Bronchial epithelial cell (primary cell): ENCODE measurements at regions not wholly inside any gene's neighbourhood (a gene's known extent, or its start where the extent isn't known, plus 50 kb on each side); places are given as distances from the start of the nearest gene placed in this dataset.
A peak's percentile ranks its signal among the peaks of the same experiment; 100 is the strongest.
"Not testable (repeated sequence)": the region's sequence is repeated elsewhere in the genome, so short reads cannot be mapped to it uniquely, and the experiment has no call there.

Source experiments
- DNase-seq: peaks from one replicate; pipeline ENCODE4 v3.0.0-alpha.2; 2010; ENCODE audit warnings: low read depth
- FAIRE-seq: peaks from 2 replicates; lab custom pipeline; 2011; peaks lifted over from hg19 to GRCh38; lab: Jason Lieb, UNC
- H3K27me3 ChIP-seq: 2 replicates; pipeline ENCODE4 v1.5.1; 2011; ENCODE audit warnings: low read length; ENCODE audit not compliant: control insufficient read depth, insufficient read depth
- H3K36me3 ChIP-seq: 2 replicates; pipeline ENCODE4 v1.5.1; 2011; ENCODE audit warnings: low read length; ENCODE audit not compliant: control insufficient read depth, insufficient read depth
- H3K4me3 ChIP-seq: 2 replicates; pipeline ENCODE4 v1.5.1; 2011; ENCODE audit warnings: mild to moderate bottlenecking, low read depth, low read length, control low read depth
- TF ChIP-seq, protein P1 (sequence below): IDR thresholded peaks from 2 replicates; pipeline ENCODE4 v1.5.1; 2011; ENCODE audit warnings: mild to moderate bottlenecking, moderate library complexity, low read length, control low read depth, inconsistent platforms; ENCODE audit not compliant: insufficient read depth, severe bottlenecking

DNA sequence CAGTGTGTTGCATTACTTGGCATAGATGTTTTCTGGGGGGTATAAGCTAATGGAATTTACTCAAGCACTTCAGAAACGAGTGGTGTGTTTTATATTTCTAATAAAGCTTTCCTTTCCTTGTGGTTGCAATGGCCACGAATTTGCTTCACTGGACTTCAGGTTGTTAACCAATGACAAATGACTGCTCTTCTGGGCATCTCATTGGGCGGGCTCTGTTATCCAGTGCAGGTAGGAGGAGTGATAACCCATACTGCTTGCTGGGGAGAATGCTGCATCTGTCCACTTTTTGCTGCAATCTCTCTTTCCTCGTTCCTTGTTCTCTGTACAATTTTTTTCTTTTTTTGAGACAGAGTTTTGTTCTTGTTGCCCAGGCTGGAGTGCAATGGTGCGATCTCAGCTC is 80.0 kb upstream of the RPH3A start:
- Histone ChIP-seq H3K27me3 (no peaks in the 10 kb centered on the region), H3K36me3 (no peaks in the 10 kb centered on the region), H3K4me3 (no peak overlapping the region)
- DNase-seq (no peak), FAIRE-seq (no peak)
- TF ChIP-seq, protein P1, sequence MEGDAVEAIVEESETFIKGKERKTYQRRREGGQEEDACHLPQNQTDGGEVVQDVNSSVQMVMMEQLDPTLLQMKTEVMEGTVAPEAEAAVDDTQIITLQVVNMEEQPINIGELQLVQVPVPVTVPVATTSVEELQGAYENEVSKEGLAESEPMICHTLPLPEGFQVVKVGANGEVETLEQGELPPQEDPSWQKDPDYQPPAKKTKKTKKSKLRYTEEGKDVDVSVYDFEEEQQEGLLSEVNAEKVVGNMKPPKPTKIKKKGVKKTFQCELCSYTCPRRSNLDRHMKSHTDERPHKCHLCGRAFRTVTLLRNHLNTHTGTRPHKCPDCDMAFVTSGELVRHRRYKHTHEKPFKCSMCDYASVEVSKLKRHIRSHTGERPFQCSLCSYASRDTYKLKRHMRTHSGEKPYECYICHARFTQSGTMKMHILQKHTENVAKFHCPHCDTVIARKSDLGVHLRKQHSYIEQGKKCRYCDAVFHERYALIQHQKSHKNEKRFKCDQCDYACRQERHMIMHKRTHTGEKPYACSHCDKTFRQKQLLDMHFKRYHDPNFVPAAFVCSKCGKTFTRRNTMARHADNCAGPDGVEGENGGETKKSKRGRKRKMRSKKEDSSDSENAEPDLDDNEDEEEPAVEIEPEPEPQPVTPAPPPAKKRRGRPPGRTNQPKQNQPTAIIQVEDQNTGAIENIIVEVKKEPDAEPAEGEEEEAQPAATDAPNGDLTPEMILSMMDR = no peak

DNA sequence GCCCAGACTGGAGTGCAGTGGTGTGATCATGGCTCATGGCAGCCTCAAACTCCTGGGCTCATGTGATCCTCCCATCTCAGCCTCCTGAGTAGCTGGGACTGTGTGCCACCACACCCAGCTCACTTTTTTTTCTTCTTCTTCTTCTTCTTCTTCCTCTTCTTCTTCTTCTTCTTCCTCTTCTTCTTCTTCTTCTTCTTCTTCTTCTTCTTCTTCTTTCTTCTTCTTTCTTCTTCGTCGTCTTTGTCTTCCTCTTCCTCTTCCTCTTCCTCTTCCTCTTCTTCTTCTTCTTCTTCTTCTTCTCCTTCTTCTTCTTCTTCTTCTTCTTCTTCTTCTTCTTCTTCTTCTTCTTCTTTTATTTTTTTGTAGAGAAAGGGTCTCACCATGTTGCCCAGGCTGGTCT is 78.8 kb upstream of the RPH3A start:
- H3K27me3 ChIP-seq = not testable (repeated sequence)

DNA sequence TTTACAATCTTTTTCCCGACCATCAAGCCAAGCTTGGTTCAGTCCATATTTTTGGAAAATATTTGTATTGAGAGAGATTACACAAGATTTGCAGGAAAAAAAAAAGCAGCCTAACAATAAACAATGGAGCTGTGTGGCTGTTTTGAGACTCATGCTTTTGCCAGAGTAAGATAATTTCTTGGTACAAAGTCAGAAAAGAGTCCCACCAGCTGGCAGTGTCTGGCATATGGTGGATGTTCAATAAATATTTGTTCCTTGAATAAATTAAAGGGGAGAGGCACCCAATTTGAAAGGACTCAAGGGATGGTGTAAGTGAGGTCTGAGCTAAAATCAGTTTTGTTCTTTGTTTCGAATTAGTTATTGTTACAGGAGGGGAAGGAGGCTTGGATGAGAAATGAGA is 78.1 kb upstream of the RPH3A start:
- no peak for DNase-seq
- Histone ChIP-seq H3K27me3 (no peaks in the 10 kb centered on the region), H3K4me3 (no peak overlapping the region), H3K36me3 (no peaks in the 10 kb centered on the region)
- no peak for FAIRE-seq
- TF ChIP-seq, protein P1 = no peak

More for the DNA sequence above, 78.8 kb upstream of the RPH3A start:
- not testable (repeated sequence) for H3K4me3 ChIP-seq, DNase-seq, FAIRE-seq, H3K36me3 ChIP-seq

DNA sequence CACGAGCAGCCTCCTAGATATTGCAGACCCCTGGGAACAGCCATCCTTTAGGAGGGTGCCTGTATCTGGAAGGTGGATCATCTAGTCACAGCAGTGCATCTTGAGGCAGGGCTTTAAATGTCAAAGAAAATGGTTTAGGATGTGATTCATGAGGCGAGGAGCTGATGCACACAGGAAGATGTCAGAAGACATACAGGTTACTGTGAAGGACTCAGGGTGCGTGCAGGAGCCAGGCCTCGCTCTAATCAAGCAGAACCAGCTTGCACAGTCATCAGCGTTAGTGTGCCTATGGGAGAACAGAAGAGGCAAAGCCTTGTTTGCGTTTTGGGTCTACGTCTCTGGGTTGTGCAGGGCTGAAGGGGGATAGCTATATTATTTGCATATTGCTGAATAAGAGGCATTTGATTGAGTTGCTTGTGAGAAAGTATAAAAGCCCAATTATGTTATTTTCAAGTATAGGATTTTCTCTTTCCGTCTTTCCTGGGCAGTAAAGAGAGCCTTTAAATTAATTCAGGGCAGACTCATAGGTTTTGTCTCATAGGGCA is 77.3 kb upstream of the RPH3A start:
- DNase-seq (no peak), FAIRE-seq (no peak)
- Histone ChIP-seq H3K27me3 (no peaks in the 10 kb centered on the region), H3K36me3 (no peaks in the 10 kb centered on the region), H3K4me3 (no peak overlapping the region)
- TF ChIP-seq, protein P1 = no peak

DNA sequence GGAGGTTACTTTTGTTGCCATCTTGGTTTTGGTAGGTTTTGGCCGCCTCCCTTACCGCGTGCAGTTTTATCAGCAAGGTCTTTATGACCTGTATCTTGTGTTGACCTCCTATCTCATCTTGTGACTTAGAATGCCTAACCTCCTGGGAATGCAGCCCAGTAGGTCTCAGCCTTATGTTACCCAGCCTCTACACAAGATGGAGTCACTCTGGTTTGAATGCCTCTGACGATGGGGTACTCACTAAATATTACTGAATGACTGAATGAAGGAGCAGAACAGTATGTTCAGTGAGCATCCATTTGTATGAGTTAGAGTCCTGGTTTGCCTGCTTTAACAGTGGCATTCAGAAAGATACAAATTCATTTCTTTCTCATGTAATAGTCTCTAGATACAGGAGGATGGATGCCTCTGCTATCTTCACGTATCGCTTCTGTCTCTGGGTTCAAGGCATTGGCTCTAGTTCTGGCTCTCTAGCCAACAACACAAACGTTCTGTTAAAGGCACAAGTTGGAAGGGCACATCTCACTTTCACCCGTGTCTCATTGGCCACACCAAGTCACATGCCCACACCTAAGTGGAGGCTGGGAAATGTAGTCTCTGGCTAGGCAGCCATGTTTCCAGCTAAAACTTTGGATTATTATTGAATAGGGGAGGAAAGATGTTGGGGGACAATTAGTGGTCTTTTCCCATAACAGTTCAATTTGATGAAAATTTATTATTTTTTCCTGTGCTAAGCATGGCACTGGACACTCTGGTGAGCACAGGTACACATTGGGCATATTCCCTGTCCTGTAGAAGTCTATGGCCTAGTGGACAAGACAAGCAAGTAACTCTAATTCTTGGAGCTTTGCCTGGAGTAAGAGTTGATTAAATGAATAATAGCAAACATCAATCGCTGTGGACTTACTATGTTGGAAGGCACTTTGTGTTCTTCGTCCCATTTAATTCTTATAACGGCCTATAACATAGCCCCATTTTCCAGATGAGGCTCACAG is 75.2 kb upstream of the RPH3A start:
- no peak overlapping the region for H3K4me3 ChIP-seq
- TF ChIP-seq, protein P1 = no peak
- DNase-seq (peak; percentile 20), FAIRE-seq (no peak)
- H3K36me3 ChIP-seq = no peaks in the 10 kb centered on the region
- H3K27me3 ChIP-seq = no peaks in the 10 kb centered on the region

DNA sequence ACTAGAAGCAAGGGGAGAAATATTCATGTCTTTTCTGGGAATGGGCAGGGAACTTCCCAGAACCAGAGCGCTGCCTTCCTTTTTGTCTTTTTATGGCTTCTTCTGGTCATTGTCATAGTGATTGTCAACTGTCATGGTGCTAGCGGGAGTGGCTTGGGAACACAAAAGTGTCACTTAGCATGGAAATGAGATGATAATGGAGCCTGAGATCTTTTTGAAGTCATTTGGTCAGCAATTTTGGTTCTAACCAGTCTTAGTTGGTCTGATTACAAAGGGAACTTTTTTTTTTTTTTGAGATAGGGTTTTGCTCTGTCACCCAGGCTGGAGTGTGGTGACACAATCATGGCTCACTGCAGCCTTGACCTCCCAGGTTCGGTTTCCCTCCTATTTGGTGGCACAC is 62.7 kb upstream of the RPH3A start:
- H3K36me3 ChIP-seq = no peaks in the 10 kb centered on the region
- TF ChIP-seq, protein P1 = no peak
- DNase-seq (no peak), FAIRE-seq (no peak)
- no peaks in the 10 kb centered on the region for H3K27me3 ChIP-seq
- H3K4me3 ChIP-seq = no peak overlapping the region
